K562 (cell line): ENCODE measurements at regions not wholly inside any gene's neighbourhood (a gene's known extent, or its start where the extent isn't known, plus 50 kb on each side); places are given as distances from the start of the nearest gene placed in this dataset.

Experiments
- ATAC-seq: fragments of 200-7000 bp; cut with Tn5 transposase; 3 replicates; pipeline ENCODE4 v1.9.1; 2020; ENCODE audit warnings: moderate library complexity
- BruUV-seq: library from RNA; stranded (reverse); fragments of 400-500 nt; replicated peaks from 2 replicates; lab custom pipeline; 2021; lab: Mats Ljungman, UMichigan
- CTCF ChIA-PET: fragments of 300-600 bp; formaldehyde crosslinking; extraction: SDS; loops from one replicate; lab custom pipeline; 2021; ENCODE audit warnings: low intra/inter-chr PET ratio; lab: Yijun Ruan, JAX
- POLR2A ChIA-PET: fragments of 300-600, 350-650 bp; sonication (Branson Sonifier 250); formaldehyde crosslinking; extraction: SDS; loops from one replicate; lab custom pipeline; 2021; ENCODE audit warnings: antibody characterized with exemption, inconsistent platforms; lab: Yijun Ruan, JAX
- DNase-seq, 4 experiments: peaks; one replicate each; pipeline versions ENCODE4 v3.0.0 to v3.0.0-alpha.2; 2011 to 2018; ENCODE audit warnings: low spot score in 3 of 4, mixed read lengths in 3 of 4; ENCODE audit errors: extremely low read depth in 1 of 4
- FAIRE-seq: peaks from 2 replicates; lab custom pipeline; 2011; peaks lifted over from hg19 to GRCh38; lab: Jason Lieb, UNC
- H2AFZ ChIP-seq: 2 replicates; pipeline ENCODE4 v1.6.0; 2011; ENCODE audit warnings: low read depth, low read length, control low read depth, inconsistent platforms
- H3K27ac ChIP-seq: fragments of 200-600 bp; 3 replicates; pipeline ENCODE4 v1.8.0; 2011; ENCODE audit warnings: low read depth, mild to moderate bottlenecking, control low read depth, inconsistent platforms, low read length, moderate library complexity, mixed read lengths; ENCODE audit errors: extremely low read depth
- H3K27me3 ChIP-seq, 2 experiments: fragments of 300-600 bp in 1 of 2; 2 replicates in 1 of 2; 3 replicates in 1 of 2; pipeline versions ENCODE4 v1.6.0 to v1.8.0; 2011; ENCODE audit warnings: inconsistent platforms in 2 of 2, low read length in 2 of 2, mild to moderate bottlenecking in 1 of 2, mixed read lengths in 1 of 2, moderate library complexity in 1 of 2; ENCODE audit not compliant: control insufficient read depth in 2 of 2, insufficient read depth in 2 of 2
- H3K36me3 ChIP-seq: fragments of 300-600 bp; 3 replicates; pipeline ENCODE4 v1.8.0; 2011; ENCODE audit warnings: mild to moderate bottlenecking, low read length, inconsistent platforms; ENCODE audit not compliant: control insufficient read depth, insufficient read depth
- H3K4me1 ChIP-seq, 2 experiments: fragments of 200-600 bp in 1 of 2; replicated peaks in 1 of 2; 2 replicates in 1 of 2; 3 replicates in 1 of 2; pipeline versions ENCODE4 v1.5.1 to v1.8.0; 2011; ENCODE audit warnings: inconsistent platforms in 2 of 2, low read length in 2 of 2, mild to moderate bottlenecking in 1 of 2, mixed read lengths in 1 of 2, moderate library complexity in 1 of 2; ENCODE audit not compliant: control insufficient read depth in 2 of 2, insufficient read depth in 2 of 2
- H3K4me2 ChIP-seq: 2 replicates; pipeline ENCODE4 v1.6.1; 2011; ENCODE audit warnings: low read length, control low read depth, inconsistent platforms, mixed read lengths; ENCODE audit not compliant: insufficient read depth
- H3K4me3 ChIP-seq: fragments of 200-600 bp; sonication (generic), shearing (Covaris generic); 2 replicates; pipeline ENCODE4 v1.5.1; 2016; ENCODE audit warnings: control low read depth, inconsistent platforms
- H3K79me2 ChIP-seq: fragments of 200-600 bp; 3 replicates; pipeline ENCODE4 v1.8.0; 2011; ENCODE audit warnings: low read length, inconsistent platforms; ENCODE audit not compliant: control insufficient read depth, insufficient read depth
- H3K9ac ChIP-seq, 2 experiments: 2 replicates each; pipeline versions ENCODE4 v1.6.0 to v1.6.1; 2011; ENCODE audit warnings: low read depth in 2 of 2, low read length in 2 of 2, control low read depth in 1 of 2, inconsistent platforms in 1 of 2, mild to moderate bottlenecking in 1 of 2, mixed read lengths in 1 of 2; ENCODE audit not compliant: insufficient read depth in 1 of 2
- H3K9me1 ChIP-seq: one replicate; pipeline ENCODE4 v1.6.0; 2011; ENCODE audit warnings: inconsistent platforms, mild to moderate bottlenecking, low read length, moderate library complexity; ENCODE audit not compliant: control insufficient read depth, insufficient read depth
- H3K9me3 ChIP-seq: replicated peaks from 2 replicates; pipeline ENCODE4 v1.5.1; 2011; ENCODE audit warnings: low read depth, low read length, inconsistent platforms; ENCODE audit not compliant: control insufficient read depth, insufficient read depth
- H4K20me1 ChIP-seq: replicated peaks from 2 replicates; pipeline ENCODE4 v1.6.1; 2011; ENCODE audit warnings: low read length, inconsistent platforms, mixed read lengths; ENCODE audit not compliant: control insufficient read depth, insufficient read depth
- COPS2 ChIP-seq: fragments of 450-650 bp; conservative IDR thresholded peaks from 2 replicates; pipeline ENCODE4 v1.6.1; 2016; ENCODE audit warnings: mild to moderate bottlenecking, moderate library complexity
- KAT2B ChIP-seq: IDR thresholded peaks from one replicate; pipeline ENCODE4 v1.6.1; 2012; ENCODE audit warnings: low read depth, mild to moderate bottlenecking, control low read depth, inconsistent platforms, low read length, moderate library complexity
- NCOA2 ChIP-seq, 2 experiments: fragments of 450-650 bp; IDR thresholded peaks; 2 replicates each; pipeline ENCODE4 v1.6.1; 2018; ENCODE audit warnings: mild to moderate bottlenecking in 2 of 2, moderate library complexity in 1 of 2; ENCODE audit not compliant: partially characterized antibody in 2 of 2
- RB1 ChIP-seq: fragments of 450-650 bp; IDR thresholded peaks from 2 replicates; pipeline ENCODE4 v1.6.1; 2017; ENCODE audit warnings: low read depth, mild to moderate bottlenecking
- WGBS: fragments of 100-300 bp; shearing (Covaris generic); methylation state at CpG from one replicate; pipeline ENCODE4 v1.1.6; 2016; ENCODE audit warnings: low coverage, mixed read lengths; ENCODE audit not compliant: insufficient coverage; ENCODE audit errors: missing lambda C conversion rate; 5-methylcytosine and 5-hydroxymethylcytosine counted together
- in situ Hi-C: fragments of 300-500 bp; cut with MboI; formaldehyde crosslinking; loops from 4 replicates; pipeline ENCODE4 v1.15.0; 2018; ENCODE audit warnings: inconsistent platforms, mixed read lengths
- intact Hi-C: fragments of 100-400 bp; cut with micrococcal nuclease; formaldehyde crosslinking; loops from 2 replicates; pipeline ENCODE4 v1.14.2; 2022
- TF ChIP-seq, protein P1 (sequence below): sonication (generic); formaldehyde crosslinking; IDR thresholded peaks from 2 replicates; pipeline ENCODE4 v1.8.0; 2023; ENCODE audit warnings: mild to moderate bottlenecking, missing genetic modification reagents
- TF ChIP-seq, protein P2 (sequence below): fragments of 200-800 bp; sonication (Bioruptor generic); IDR thresholded peaks from 2 replicates; pipeline ENCODE4 v1.6.1; 2017; ENCODE audit warnings: missing genetic modification characterization, missing compliant biosample characterization

DNA sequence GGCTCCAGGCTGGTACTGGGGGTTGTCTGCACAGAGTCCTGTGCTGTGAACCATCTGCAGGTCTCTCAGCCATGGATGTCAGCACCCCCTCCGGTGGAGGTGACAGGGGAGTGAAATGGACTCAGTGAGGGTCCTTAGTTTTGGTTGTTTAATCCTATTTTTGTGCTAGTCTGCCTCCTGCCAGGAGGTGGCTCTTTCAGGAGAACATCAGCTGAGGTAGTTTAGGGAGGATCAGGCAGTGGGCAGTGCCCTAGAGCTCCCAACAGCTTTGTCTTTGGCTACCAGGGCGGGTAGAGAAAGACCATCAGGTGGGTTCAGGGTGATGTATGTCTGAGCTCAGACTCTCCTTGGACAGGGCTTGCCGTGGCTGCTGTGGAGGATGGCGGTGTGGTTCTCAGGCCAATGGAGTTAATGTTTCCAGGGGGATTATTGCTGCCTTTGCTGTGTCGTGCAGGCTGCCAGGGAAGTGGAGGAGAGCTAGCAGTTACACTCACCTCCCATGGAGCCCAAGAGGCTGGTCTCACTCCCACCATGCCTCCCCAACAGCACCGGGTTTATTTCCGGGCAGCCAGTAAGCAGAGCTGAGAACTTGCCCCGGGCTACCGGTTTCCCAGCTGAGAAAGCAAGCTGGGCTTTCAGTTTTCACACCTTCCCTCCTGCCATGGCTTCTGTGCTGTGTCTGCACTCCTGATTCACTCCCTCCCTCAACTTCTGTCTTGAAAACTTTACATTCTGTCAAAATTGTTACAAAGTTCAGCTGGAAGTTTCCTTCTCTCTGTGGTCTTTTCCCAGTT is 563.4 kb downstream of the XIRP2 start:
- H2AFZ ChIP-seq = no peak overlapping the region
- H3K4me1 ChIP-seq = no peaks in the 10 kb centered on the region
- no peak for ATAC-seq
- no peak overlapping the region for H3K4me2 ChIP-seq
- no peaks in the 10 kb centered on the region for H3K79me2 ChIP-seq
- H3K4me3 ChIP-seq = no peak overlapping the region
- H3K9me3 ChIP-seq = no peaks in the 10 kb centered on the region; the same call in none of the 2 replicates
- 2% methylated on average over 9 of the region's 9 CpGs for WGBS
- no peak for DNase-seq
- in situ Hi-C loops = no loop called here
- H3K27ac ChIP-seq = no peak overlapping the region
- BruUV-seq = no TSS peak
- CTCF ChIA-PET = no interaction called here
- no peaks in the 10 kb centered on the region for H3K27me3 ChIP-seq
- H3K9me1 ChIP-seq = no peaks in the 10 kb centered on the region
- no peak for FAIRE-seq
- H3K36me3 ChIP-seq = no peaks in the 10 kb centered on the region
- H3K9ac ChIP-seq = no peak overlapping the region
- no peak for TF ChIP-seq KAT2B
- TF ChIP-seq, protein P1, sequence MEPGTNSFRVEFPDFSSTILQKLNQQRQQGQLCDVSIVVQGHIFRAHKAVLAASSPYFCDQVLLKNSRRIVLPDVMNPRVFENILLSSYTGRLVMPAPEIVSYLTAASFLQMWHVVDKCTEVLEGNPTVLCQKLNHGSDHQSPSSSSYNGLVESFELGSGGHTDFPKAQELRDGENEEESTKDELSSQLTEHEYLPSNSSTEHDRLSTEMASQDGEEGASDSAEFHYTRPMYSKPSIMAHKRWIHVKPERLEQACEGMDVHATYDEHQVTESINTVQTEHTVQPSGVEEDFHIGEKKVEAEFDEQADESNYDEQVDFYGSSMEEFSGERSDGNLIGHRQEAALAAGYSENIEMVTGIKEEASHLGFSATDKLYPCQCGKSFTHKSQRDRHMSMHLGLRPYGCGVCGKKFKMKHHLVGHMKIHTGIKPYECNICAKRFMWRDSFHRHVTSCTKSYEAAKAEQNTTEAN (CRISPR knock-in tag) = no peak
- TF ChIP-seq COPS2 = no peak
- no peak for TF ChIP-seq NCOA2 (IDR thresholded peaks at IDR 0.05; ENCODE audit: partially characterized antibody in 2 of 2)
- TF ChIP-seq RB1 = no peak
- TF ChIP-seq, protein P2, sequence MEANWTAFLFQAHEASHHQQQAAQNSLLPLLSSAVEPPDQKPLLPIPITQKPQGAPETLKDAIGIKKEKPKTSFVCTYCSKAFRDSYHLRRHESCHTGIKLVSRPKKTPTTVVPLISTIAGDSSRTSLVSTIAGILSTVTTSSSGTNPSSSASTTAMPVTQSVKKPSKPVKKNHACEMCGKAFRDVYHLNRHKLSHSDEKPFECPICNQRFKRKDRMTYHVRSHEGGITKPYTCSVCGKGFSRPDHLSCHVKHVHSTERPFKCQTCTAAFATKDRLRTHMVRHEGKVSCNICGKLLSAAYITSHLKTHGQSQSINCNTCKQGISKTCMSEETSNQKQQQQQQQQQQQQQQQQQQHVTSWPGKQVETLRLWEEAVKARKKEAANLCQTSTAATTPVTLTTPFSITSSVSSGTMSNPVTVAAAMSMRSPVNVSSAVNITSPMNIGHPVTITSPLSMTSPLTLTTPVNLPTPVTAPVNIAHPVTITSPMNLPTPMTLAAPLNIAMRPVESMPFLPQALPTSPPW (CRISPR knock-in tag) = no peak
- POLR2A ChIA-PET = interaction anchor here (1.0 kb wide), 1 partner anchor 10 kb away, joined by 3 read pairs; no protein-coding TSS in a partner anchor
- intact Hi-C loops = no loop called here
- no peaks in the 10 kb centered on the region for H4K20me1 ChIP-seq
